ENCODE measurements at regions not wholly inside any gene's neighbourhood (a gene's known extent, or its start where the extent isn't known, plus 50 kb on each side); places are given as distances from the start of the nearest gene placed in this dataset.

DNA sequence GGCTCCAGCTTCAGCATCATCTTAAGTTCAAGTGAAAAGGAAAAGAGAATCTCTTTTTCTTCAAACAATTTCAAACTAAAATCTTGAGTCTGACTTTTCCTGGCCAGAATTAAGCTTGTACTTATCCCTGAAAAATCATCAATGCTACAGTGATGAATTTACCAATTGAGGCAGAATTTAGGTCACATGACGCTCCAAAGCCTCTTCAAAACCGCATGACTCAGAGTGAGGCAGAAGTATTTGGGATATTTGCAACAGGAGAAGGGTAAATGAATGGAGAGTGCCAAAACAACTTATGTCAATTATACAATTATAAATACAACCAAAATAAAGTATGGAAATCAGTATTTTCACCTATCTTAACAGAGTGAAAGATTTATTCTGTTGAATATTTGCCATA is 515.5 kb downstream of the COL12A1 start:
- no peak overlapping the region for H3K4me3 ChIP-seq (ENCODE audit: low read depth, low read length)
- no peak for DNase-seq (ENCODE audit: low read depth)
- TF ChIP-seq, protein P1, sequence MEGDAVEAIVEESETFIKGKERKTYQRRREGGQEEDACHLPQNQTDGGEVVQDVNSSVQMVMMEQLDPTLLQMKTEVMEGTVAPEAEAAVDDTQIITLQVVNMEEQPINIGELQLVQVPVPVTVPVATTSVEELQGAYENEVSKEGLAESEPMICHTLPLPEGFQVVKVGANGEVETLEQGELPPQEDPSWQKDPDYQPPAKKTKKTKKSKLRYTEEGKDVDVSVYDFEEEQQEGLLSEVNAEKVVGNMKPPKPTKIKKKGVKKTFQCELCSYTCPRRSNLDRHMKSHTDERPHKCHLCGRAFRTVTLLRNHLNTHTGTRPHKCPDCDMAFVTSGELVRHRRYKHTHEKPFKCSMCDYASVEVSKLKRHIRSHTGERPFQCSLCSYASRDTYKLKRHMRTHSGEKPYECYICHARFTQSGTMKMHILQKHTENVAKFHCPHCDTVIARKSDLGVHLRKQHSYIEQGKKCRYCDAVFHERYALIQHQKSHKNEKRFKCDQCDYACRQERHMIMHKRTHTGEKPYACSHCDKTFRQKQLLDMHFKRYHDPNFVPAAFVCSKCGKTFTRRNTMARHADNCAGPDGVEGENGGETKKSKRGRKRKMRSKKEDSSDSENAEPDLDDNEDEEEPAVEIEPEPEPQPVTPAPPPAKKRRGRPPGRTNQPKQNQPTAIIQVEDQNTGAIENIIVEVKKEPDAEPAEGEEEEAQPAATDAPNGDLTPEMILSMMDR (IDR thresholded peaks at IDR 0.05; ENCODE audit: insufficient read depth, low read length) = no peak

GRCh38 chr6:74689601-74690000 is 516.3 kb downstream of the COL12A1 start:
- H3K4me3 ChIP-seq (ENCODE audit: low read depth, low read length) = no peak overlapping the region
- TF ChIP-seq, protein P1 (IDR thresholded peaks at IDR 0.05; ENCODE audit: insufficient read depth, low read length) = no peak
- no peak for DNase-seq (ENCODE audit: low read depth)

- DNase-seq (ENCODE audit: low read depth) = no peak
- no peak overlapping the region for H3K4me3 ChIP-seq (ENCODE audit: low read depth, low read length)
- TF ChIP-seq, protein P1 (IDR thresholded peaks at IDR 0.05; ENCODE audit: insufficient read depth, low read length) = no peak
Observed at GRCh38 chr6:74677463-74677862, 528.4 kb downstream of the COL12A1 start.

GRCh38 chr6:74676906-74677305 is 528.9 kb downstream of the COL12A1 start:
- TF ChIP-seq, protein P1 (IDR thresholded peaks at IDR 0.05; ENCODE audit: insufficient read depth, low read length) = no peak

GRCh38 chr6:74674377-74674776 is 531.5 kb downstream of the COL12A1 start:
- TF ChIP-seq, protein P1 (IDR thresholded peaks at IDR 0.05; ENCODE audit: insufficient read depth, low read length) = no peak
- no peak for DNase-seq (ENCODE audit: low read depth)
- H3K4me3 ChIP-seq (ENCODE audit: low read depth, low read length) = no peak overlapping the region

More at GRCh38 chr6:74676906-74677305, 528.9 kb downstream of the COL12A1 start:
- DNase-seq (ENCODE audit: low read depth) = no peak
- no peak overlapping the region for H3K4me3 ChIP-seq (ENCODE audit: low read depth, low read length)

- TF ChIP-seq, protein P1 (IDR thresholded peaks at IDR 0.05; ENCODE audit: insufficient read depth, low read length) = no peak
- no peak overlapping the region for H3K4me3 ChIP-seq (ENCODE audit: low read depth, low read length)
- peak; percentile 94 for DNase-seq (ENCODE audit: low read depth)
Observed at GRCh38 chr6:74671558-74672025, 534.3 kb downstream of the COL12A1 start.

DNA sequence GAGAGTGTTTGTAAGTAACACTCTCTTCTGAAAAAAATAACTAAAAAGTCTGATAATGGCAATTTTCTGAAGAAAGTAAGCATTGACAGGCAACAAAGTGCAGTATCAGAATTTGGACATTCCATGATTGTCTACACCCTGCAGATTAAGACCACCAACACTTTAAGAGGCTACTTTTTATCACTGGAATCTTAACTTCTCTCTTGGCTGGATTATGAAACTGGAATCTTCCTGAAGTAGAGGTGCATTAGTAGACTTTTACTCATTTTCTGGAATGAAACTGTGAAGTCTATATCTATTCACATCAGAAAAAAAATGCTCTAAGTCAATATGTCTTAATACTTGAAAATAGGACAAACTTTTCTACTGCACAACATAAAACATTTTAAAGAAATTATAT is 547.5 kb downstream of the COL12A1 start:
- TF ChIP-seq, protein P1 (IDR thresholded peaks at IDR 0.05; ENCODE audit: insufficient read depth, low read length) = no peak
- no peak for DNase-seq (ENCODE audit: low read depth)
- H3K4me3 ChIP-seq (ENCODE audit: low read depth, low read length) = no peak overlapping the region

Measured in fibroblast of the aortic adventitia (primary cell).